ENCODE measurements at regions not wholly inside any gene's neighbourhood (a gene's known extent, or its start where the extent isn't known, plus 50 kb on each side); places are given as distances from the start of the nearest gene placed in this dataset.

- no peak for TF ChIP-seq POLR2A (IDR thresholded peaks at IDR 0.05; ENCODE audit: low read depth, low read length)
- no peak for TF ChIP-seq POLR2AphosphoS5 (IDR thresholded peaks at IDR 0.05; ENCODE audit: low read depth, low read length)
- no peak for TF ChIP-seq SPI1 (IDR thresholded peaks at IDR 0.05; ENCODE audit: low read depth, low read length)
Observed at GRCh38 chr6:152846825-152847224, 96.2 kb downstream of the VIP start.

Data from GM12891 (cell line).